H9 (cell line): ENCODE measurements at regions not wholly inside any gene's neighbourhood (a gene's known extent, or its start where the extent isn't known, plus 50 kb on each side); places are given as distances from the start of the nearest gene placed in this dataset.

Experiments
- DNase-seq: peaks from one replicate; pipeline ENCODE4 v3.0.0-alpha.2; 2017
- H2AFZ ChIP-seq: one replicate; pipeline ENCODE4 v1.6.1; 2013; ENCODE audit warnings: mild to moderate bottlenecking, low read length, control low read depth, moderate library complexity
- H2AK5ac ChIP-seq: 2 replicates; pipeline ENCODE4 v1.6.1; 2013; ENCODE audit warnings: low read length, control low read depth, mixed read lengths; ENCODE audit not compliant: insufficient read length
- H2BK120ac ChIP-seq: one replicate; pipeline ENCODE4 v1.6.1; 2013; ENCODE audit warnings: low read depth, mild to moderate bottlenecking, low read length, control low read depth, inconsistent platforms; ENCODE audit not compliant: poor library complexity, severe bottlenecking
- H2BK12ac ChIP-seq: 2 replicates; pipeline ENCODE4 v1.6.1; 2013; ENCODE audit warnings: low read length, control low read depth, mixed read lengths, low read depth; ENCODE audit not compliant: insufficient read length
- H2BK15ac ChIP-seq: 2 replicates; pipeline ENCODE4 v1.6.1; 2013; ENCODE audit warnings: low read depth, low read length, control low read depth
- H2BK20ac ChIP-seq: one replicate; pipeline ENCODE4 v1.6.1; 2013; ENCODE audit warnings: low read depth, mild to moderate bottlenecking, low read length, control low read depth, inconsistent platforms; ENCODE audit not compliant: poor library complexity, severe bottlenecking
- H2BK5ac ChIP-seq: 2 replicates; pipeline ENCODE4 v1.6.1; 2013; ENCODE audit warnings: low read length, control low read depth, mixed read lengths; ENCODE audit not compliant: insufficient read length
- H3K14ac ChIP-seq: 2 replicates; pipeline ENCODE4 v1.6.1; 2013; ENCODE audit warnings: low read length, control low read depth; ENCODE audit not compliant: insufficient read depth
- H3K18ac ChIP-seq: 2 replicates; pipeline ENCODE4 v1.6.1; 2013; ENCODE audit warnings: low read depth, mild to moderate bottlenecking, mixed read lengths, low read length, control low read depth; ENCODE audit not compliant: insufficient read length
- H3K23ac ChIP-seq: 2 replicates; pipeline ENCODE4 v1.6.1; 2013; ENCODE audit warnings: low read length, control low read depth, mixed read lengths, low read depth; ENCODE audit not compliant: insufficient read length
- H3K23me2 ChIP-seq: 2 replicates; pipeline ENCODE4 v1.6.1; 2013; ENCODE audit warnings: low read depth, mild to moderate bottlenecking, mixed read lengths, low read length, control low read depth; ENCODE audit not compliant: insufficient read length, poor library complexity, severe bottlenecking
- H3K27ac ChIP-seq: 2 replicates; pipeline ENCODE4 v1.5.1; 2013; ENCODE audit warnings: low read length, control low read depth, mixed read lengths, low read depth; ENCODE audit not compliant: insufficient read length
- H3K27me3 ChIP-seq: 2 replicates; pipeline ENCODE4 v1.6.1; 2013; ENCODE audit warnings: low read length, control low read depth, inconsistent platforms; ENCODE audit not compliant: insufficient read depth
- H3K4ac ChIP-seq: 2 replicates; pipeline ENCODE4 v1.6.1; 2013; ENCODE audit warnings: low read depth, mild to moderate bottlenecking, control low read depth, inconsistent platforms, low read length, moderate library complexity
- H3K4me1 ChIP-seq: 2 replicates; pipeline ENCODE4 v1.6.1; 2013; ENCODE audit warnings: low read length, control low read depth, inconsistent platforms; ENCODE audit not compliant: insufficient read depth
- H3K4me2 ChIP-seq: 2 replicates; pipeline ENCODE4 v1.6.1; 2013; ENCODE audit warnings: low read length, control low read depth, mixed read lengths; ENCODE audit not compliant: insufficient read length, insufficient read depth
- H3K56ac ChIP-seq: 2 replicates; pipeline ENCODE4 v1.6.1; 2013; ENCODE audit warnings: low read depth, mild to moderate bottlenecking, mixed read lengths, low read length, control low read depth; ENCODE audit not compliant: insufficient read length
- H3K79me1 ChIP-seq: 2 replicates; pipeline ENCODE4 v1.6.1; 2013; ENCODE audit warnings: low read depth, mild to moderate bottlenecking, moderate library complexity, low read length, control low read depth, inconsistent platforms; ENCODE audit not compliant: insufficient read depth, poor library complexity, severe bottlenecking
- H3K79me2 ChIP-seq: 2 replicates; pipeline ENCODE4 v1.6.1; 2013; ENCODE audit warnings: low read length, control low read depth, inconsistent platforms; ENCODE audit not compliant: insufficient read depth
- H3K9ac ChIP-seq: 2 replicates; pipeline ENCODE4 v1.6.1; 2013; ENCODE audit warnings: low read length, control low read depth, mixed read lengths; ENCODE audit not compliant: insufficient read length; ENCODE audit errors: extremely low read depth
- H3K9me3 ChIP-seq: one replicate; pipeline ENCODE4 v1.6.1; 2013; ENCODE audit warnings: low read depth, low read length, inconsistent platforms; ENCODE audit not compliant: control insufficient read depth
- H3T11ph ChIP-seq: one replicate; pipeline ENCODE4 v1.6.1; 2013; ENCODE audit warnings: mild to moderate bottlenecking, low read length, control low read depth, inconsistent platforms
- H4K20me1 ChIP-seq: one replicate; pipeline ENCODE4 v1.6.1; 2013; ENCODE audit not compliant: control insufficient read depth, insufficient read length, insufficient read depth
- H4K5ac ChIP-seq: 2 replicates; pipeline ENCODE4 v1.6.1; 2013; ENCODE audit warnings: low read depth, mild to moderate bottlenecking, mixed read lengths, low read length, control low read depth; ENCODE audit not compliant: insufficient read length
- H4K8ac ChIP-seq: replicated peaks from 2 replicates; pipeline ENCODE4 v1.6.1; 2013; ENCODE audit warnings: low read length, control low read depth, mixed read lengths, low read depth; ENCODE audit not compliant: insufficient read length
- H4K91ac ChIP-seq: 2 replicates; pipeline ENCODE4 v1.6.1; 2013; ENCODE audit warnings: low read depth, mild to moderate bottlenecking, moderate library complexity, mixed read lengths, low read length, control low read depth; ENCODE audit not compliant: insufficient read length
- H3K27ac Mint-ChIP-seq, 3 experiments: 2 replicates in 2 of 3; 3 replicates in 1 of 3; pipeline ENCODE4 v1.8.0; 2020 to 2021; ENCODE audit warnings: mixed read lengths in 3 of 3, mild to moderate bottlenecking in 1 of 3, moderate library complexity in 1 of 3
- H3K27me3 Mint-ChIP-seq: 2 replicates; pipeline ENCODE4 v1.8.0; 2021; ENCODE audit warnings: low read depth, mild to moderate bottlenecking, moderate library complexity, mixed read lengths
- H3K36me3 Mint-ChIP-seq, 3 experiments: 2 replicates in 2 of 3; 3 replicates in 1 of 3; pipeline ENCODE4 v1.8.0; 2020 to 2021; ENCODE audit warnings: low read depth in 3 of 3, mixed read lengths in 3 of 3; ENCODE audit not compliant: insufficient read depth in 1 of 3
- H3K4me1 Mint-ChIP-seq, 2 experiments: 2 replicates each; pipeline ENCODE4 v1.8.0; 2020; ENCODE audit warnings: mixed read lengths in 2 of 2
- H3K4me3 Mint-ChIP-seq, 2 experiments: 2 replicates in 1 of 2; 3 replicates in 1 of 2; pipeline ENCODE4 v1.8.0; 2020 to 2021; ENCODE audit warnings: mild to moderate bottlenecking in 2 of 2, mixed read lengths in 2 of 2, moderate library complexity in 1 of 2
- H3K9me3 Mint-ChIP-seq, 2 experiments: 2 replicates in 1 of 2; 3 replicates in 1 of 2; pipeline ENCODE4 v1.8.0; 2020; ENCODE audit warnings: mild to moderate bottlenecking in 2 of 2, mixed read lengths in 2 of 2, moderate library complexity in 1 of 2
- CTCF ChIP-seq: fragments of 200-600 bp; sonication (generic); conservative IDR thresholded peaks from 3 replicates; pipeline ENCODE4 v1.8.0; 2021; ENCODE audit warnings: antibody characterized with exemption, mild to moderate bottlenecking
- WGBS: extraction: QIAGEN DNeasy Blood & Tissue Kit; methylation state at CpG from one replicate; pipeline ENCODE4 v1.1.7; 2013; ENCODE audit warnings: missing lambda C conversion rate, low lambda C conversion rate, mixed read lengths; ENCODE audit not compliant: insufficient read length; ENCODE audit errors: extremely low coverage; 5-methylcytosine and 5-hydroxymethylcytosine counted together

DNA sequence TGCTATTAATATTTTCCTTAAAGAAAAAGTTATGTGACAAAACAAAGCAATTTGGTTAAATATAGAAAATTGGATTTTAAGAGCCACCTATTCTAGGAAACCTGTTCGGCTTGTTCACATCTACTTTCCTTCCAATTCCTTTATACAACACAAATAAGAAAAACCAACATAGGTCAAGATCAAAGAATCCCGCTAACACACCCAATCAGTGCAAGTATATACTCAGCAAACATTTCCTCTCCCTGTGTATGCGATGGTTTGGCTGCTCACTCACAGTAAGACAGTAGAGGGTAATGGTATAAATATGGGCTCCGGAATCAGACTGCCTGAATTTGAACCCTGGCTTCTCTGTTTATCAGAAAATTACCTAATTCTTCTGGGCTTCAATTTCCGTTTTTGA is 757.5 kb upstream of the ZNF608 start:
- Mint-ChIP-seq H3K9me3 (peaks cover 3% of the 10 kb centered on the region in 2 experiments; a peak in 4 of 5 replicates), H3K27ac (no peak overlapping the region; a peak in 1 of 7 replicates), H3K4me3 (no peak overlapping the region), H3K36me3 (peaks cover 0 to 11% (median 0%) of the 10 kb centered on the region in 3 experiments; a peak in 3 of 7 replicates), H3K27me3 (no peaks in the 10 kb centered on the region), H3K4me1 (peaks cover 11 to 21% of the 10 kb centered on the region in 2 experiments)
- H4K20me1 ChIP-seq = no peaks in the 10 kb centered on the region
- H3K4ac ChIP-seq = no peak overlapping the region
- H2AK5ac ChIP-seq = no peak overlapping the region
- no peak overlapping the region for H3T11ph ChIP-seq
- H2BK5ac ChIP-seq = no peak overlapping the region
- no peak overlapping the region for H3K18ac ChIP-seq
- no peaks in the 10 kb centered on the region for H3K9me3 ChIP-seq
- no peak for TF ChIP-seq CTCF
- peaks cover 2% of the 10 kb centered on the region; the same call in 1 of the 2 replicates for H3K4me1 ChIP-seq
- no peaks in the 10 kb centered on the region for H3K23me2 ChIP-seq
- H3K79me2 ChIP-seq = no peaks in the 10 kb centered on the region
- H3K4me2 ChIP-seq = no peak overlapping the region
- no peaks in the 10 kb centered on the region for H3K27me3 ChIP-seq
- no peak overlapping the region for H2AFZ ChIP-seq
- no peak overlapping the region for H2BK120ac ChIP-seq
- no peak for DNase-seq
- no peak overlapping the region for H3K23ac ChIP-seq
- H2BK20ac ChIP-seq = no peak overlapping the region
- H3K79me1 ChIP-seq = no peaks in the 10 kb centered on the region
- no CpG with 5 or more reads among the region's 5 CpGs for WGBS
- H4K5ac ChIP-seq = no peak overlapping the region
- H3K27ac ChIP-seq = no peak overlapping the region
- H4K8ac ChIP-seq = no peak overlapping the region
- no peak overlapping the region for H3K9ac ChIP-seq
- no peak overlapping the region for H2BK15ac ChIP-seq
- H4K91ac ChIP-seq = no peak overlapping the region
- H3K56ac ChIP-seq = no peak overlapping the region
- H2BK12ac ChIP-seq = no peak overlapping the region
- no peak overlapping the region for H3K14ac ChIP-seq
